Activated CD4-positive, alpha-beta T cell treated with anti-CD3 and anti-CD28 coated beads, Interleukin-2, amount 10 ng/mL, durations not matched to agents 24 days and 14 days (primary cell): ENCODE measurements at regions not wholly inside any gene's neighbourhood (a gene's known extent, or its start where the extent isn't known, plus 50 kb on each side); places are given as distances from the start of the nearest gene placed in this dataset.
"Not testable (repeated sequence)": the region's sequence is repeated elsewhere in the genome, so short reads cannot be mapped to it uniquely, and the experiment has no call there.

Experiments
- DNase-seq: peaks from one replicate; pipeline ENCODE4 v3.0.0; 2022
- H3K27ac Mint-ChIP-seq: one replicate; pipeline ENCODE4 v1.8.0; 2022; ENCODE audit warnings: mild to moderate bottlenecking, mixed read lengths
- H3K27me3 Mint-ChIP-seq: one replicate; pipeline ENCODE4 v1.8.0; 2022; ENCODE audit warnings: mixed read lengths
- H3K36me3 Mint-ChIP-seq: one replicate; pipeline ENCODE4 v1.8.0; 2022; ENCODE audit warnings: low read depth, mild to moderate bottlenecking, mixed read lengths
- H3K4me1 Mint-ChIP-seq: one replicate; pipeline ENCODE4 v1.8.0; 2021; ENCODE audit warnings: mixed read lengths
- H3K4me3 Mint-ChIP-seq: one replicate; pipeline ENCODE4 v1.8.0; 2022; ENCODE audit warnings: mild to moderate bottlenecking, moderate library complexity, mixed read lengths
- H3K9me3 Mint-ChIP-seq: one replicate; pipeline ENCODE4 v1.8.0; 2021; ENCODE audit warnings: mixed read lengths
- intact Hi-C: fragments of 100-400 bp; cut with micrococcal nuclease; formaldehyde crosslinking; loops from one replicate; pipeline ENCODE4 v1.15.1; 2023

DNA sequence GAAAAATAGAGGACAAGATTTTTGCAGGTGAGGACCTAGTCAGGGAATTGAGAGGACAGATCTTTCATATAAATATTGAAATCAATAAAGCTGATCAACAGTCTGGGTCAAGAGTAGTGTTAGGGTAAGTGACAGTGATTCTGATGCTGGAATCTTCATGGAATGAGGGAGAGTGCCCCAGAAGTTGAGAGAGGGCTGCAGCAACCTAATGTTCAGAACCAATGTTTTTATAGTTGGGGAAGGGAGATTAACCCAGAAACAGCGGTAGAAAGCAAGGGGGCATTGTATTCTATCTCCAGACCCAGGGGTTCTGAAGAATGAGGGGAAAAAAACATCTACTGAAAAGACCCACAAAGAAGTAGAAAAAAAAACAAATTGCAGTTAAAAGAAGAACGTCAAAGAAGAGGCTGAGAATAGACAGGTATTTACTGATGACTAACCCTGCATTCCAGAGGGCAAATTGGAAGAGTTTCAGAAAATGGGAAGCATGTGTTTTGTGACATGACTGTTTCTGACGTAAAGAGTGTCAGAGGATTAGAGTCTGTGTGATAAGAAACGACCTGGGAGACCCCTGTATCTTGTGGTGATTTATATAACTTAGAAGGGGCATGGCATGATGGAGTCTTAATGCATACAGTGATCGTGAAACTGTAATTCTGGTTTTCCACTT lies 819.6 kb upstream of the EPHA5 start:
- Mint-ChIP-seq H3K4me1 (no peaks in the 10 kb centered on the region), H3K27ac (no peak overlapping the region), H3K27me3 (no peaks in the 10 kb centered on the region)

DNA sequence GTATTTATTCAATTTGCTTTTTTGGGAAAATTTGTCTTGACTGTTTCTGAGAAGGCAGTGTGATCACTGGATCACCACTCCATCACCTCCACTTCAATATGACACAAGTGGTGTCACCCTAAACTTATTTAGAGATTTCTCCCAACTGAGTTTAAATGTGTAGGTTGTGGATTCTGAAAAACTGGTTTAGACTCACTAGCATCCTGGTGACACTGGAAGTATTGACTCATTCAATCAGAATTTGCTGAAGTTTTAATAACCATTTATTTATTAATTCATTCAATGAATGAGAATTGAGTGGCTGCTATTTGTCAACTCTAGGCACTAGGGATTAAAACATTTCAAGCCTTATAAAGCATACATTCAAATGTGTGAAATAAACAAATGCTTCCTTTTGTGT lies 819.1 kb upstream of the EPHA5 start:
- DNase-seq, result no peak

More for the DNA sequence above, 819.6 kb upstream of the EPHA5 start:
- Mint-ChIP-seq H3K9me3 (no peaks in the 10 kb centered on the region), H3K4me3 (no peak overlapping the region), H3K36me3 (no peaks in the 10 kb centered on the region)
- intact Hi-C loops, result no loop called here
- no peak for DNase-seq

DNA sequence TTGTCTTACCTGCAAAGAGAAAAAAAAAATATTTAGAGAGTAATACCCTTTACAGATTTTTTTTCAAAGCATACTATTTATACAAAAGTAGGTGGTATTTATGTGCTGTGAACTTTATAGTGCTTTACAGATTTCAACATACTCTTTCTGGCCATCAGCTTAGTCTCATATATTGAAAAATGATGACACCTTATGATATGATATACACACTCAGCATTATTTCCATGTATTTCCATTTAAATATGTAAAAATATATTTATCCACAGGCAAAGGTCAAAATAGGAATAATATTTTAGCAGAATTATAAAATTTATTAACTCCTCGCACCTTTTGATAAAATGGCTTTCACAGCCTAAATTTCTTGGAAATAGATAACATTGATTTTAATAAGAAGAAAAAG lies 815.8 kb upstream of the EPHA5 start:
- H3K9me3 Mint-ChIP-seq, result no peaks in the 10 kb centered on the region
- no peaks in the 10 kb centered on the region for H3K27me3 Mint-ChIP-seq
- H3K36me3 Mint-ChIP-seq, result no peaks in the 10 kb centered on the region
- no peak overlapping the region for H3K4me3 Mint-ChIP-seq
- intact Hi-C loops, result no loop called here
- H3K4me1 Mint-ChIP-seq, result no peaks in the 10 kb centered on the region
- no peak for DNase-seq
- H3K27ac Mint-ChIP-seq, result no peak overlapping the region

More for the DNA sequence above, 819.1 kb upstream of the EPHA5 start:
- H3K9me3 Mint-ChIP-seq, result no peaks in the 10 kb centered on the region
- H3K27me3 Mint-ChIP-seq, result no peaks in the 10 kb centered on the region
- H3K27ac Mint-ChIP-seq, result no peak overlapping the region
- no peaks in the 10 kb centered on the region for H3K4me1 Mint-ChIP-seq
- no peak overlapping the region for H3K4me3 Mint-ChIP-seq
- intact Hi-C loops, result no loop called here
- no peaks in the 10 kb centered on the region for H3K36me3 Mint-ChIP-seq

DNA sequence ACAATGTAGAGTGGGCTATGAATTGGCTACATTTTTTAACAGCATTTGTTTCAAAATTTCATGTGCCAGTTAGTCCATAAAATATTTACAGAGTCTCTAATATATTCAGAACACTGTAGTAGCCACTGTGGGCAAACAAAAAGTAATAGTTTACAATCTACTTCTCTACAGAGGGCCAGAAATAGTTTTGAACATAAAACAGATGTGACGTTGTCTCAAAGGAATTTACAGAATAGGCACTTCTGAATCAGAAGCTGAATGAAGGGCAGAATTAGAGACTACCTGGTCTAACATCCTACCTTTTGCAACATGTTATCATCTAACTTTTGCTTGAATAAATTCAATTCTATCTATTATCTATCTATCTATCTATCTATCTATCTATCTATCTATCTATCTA lies 811.9 kb upstream of the EPHA5 start:
- intact Hi-C loops, result no loop called here
- Mint-ChIP-seq H3K27ac (no peak overlapping the region), H3K4me3 (no peak overlapping the region), H3K4me1 (no peaks in the 10 kb centered on the region), H3K27me3 (no peaks in the 10 kb centered on the region), H3K9me3 (no peaks in the 10 kb centered on the region), H3K36me3 (no peaks in the 10 kb centered on the region)
- DNase-seq, result no peak

DNA sequence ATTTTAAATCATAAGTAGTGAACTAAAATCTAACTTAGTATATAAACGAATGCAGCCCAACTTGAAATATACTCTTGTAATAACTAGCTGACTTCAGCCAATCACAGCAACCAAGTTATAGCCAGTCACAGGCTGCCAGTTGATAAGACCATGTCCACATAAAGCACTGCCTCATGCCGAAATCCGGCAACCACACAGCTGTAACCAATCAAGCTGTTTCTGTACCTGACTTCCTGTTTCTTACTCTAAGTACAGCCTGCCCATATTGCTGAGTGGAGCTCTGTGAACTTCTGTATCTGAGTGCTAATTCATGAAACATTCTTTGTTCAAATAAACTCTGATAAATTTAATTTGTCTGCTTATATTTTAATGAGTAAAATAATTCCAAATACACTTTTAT lies 805.3 kb upstream of the EPHA5 start:
- H3K36me3 Mint-ChIP-seq, result no peaks in the 10 kb centered on the region
- intact Hi-C loops, result no loop called here
- H3K4me3 Mint-ChIP-seq, result no peak overlapping the region
- H3K27ac Mint-ChIP-seq, result no peak overlapping the region
- H3K27me3 Mint-ChIP-seq, result no peaks in the 10 kb centered on the region
- H3K9me3 Mint-ChIP-seq, result peaks cover 2% of the 10 kb centered on the region
- H3K4me1 Mint-ChIP-seq, result no peaks in the 10 kb centered on the region
- no peak for DNase-seq

DNA sequence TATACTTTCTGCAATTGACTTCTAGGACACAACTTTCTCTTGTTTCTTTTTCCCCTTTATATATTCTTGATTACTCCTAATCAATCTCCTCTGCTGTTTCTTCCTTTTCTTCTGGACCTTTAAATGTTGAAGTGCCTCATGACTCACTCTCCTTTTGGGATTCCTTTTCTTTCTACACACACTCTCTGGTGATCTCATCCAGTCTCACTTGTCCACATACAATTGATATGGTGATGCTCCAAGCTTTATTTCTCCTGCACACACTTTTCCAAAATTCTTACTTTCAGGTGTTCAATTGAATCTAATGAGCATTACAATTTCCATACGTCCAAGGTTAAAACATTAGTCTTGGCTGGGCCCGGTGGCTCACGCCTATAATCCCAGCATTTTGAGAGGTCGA lies 794.8 kb upstream of the EPHA5 start:
- H3K27ac Mint-ChIP-seq, result no peak overlapping the region
- no peaks in the 10 kb centered on the region for H3K36me3 Mint-ChIP-seq
- intact Hi-C loops, result no loop called here
- DNase-seq, result no peak
- H3K9me3 Mint-ChIP-seq, result peaks cover 12% of the 10 kb centered on the region
- no peak overlapping the region for H3K4me3 Mint-ChIP-seq
- H3K27me3 Mint-ChIP-seq, result no peaks in the 10 kb centered on the region
- no peaks in the 10 kb centered on the region for H3K4me1 Mint-ChIP-seq

DNA sequence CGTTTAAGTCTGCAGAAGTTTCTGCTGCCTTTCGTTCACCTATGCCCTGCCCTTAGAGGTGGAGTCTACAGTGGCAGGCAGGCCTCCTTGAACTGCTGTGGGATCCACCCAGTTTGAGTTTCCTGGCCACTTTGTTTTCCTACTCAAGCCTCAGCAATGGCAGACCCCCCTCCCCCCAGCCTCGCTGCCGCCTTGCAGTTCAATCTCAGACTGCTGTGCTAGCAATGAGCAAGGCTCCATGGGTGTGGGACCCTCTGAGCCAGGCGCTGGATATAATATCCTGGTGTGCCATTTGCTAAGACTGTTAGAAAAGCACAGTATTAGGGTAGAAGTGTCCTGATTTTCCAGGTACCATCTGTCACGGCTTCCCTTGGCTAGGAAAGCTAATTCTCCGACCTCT lies 792.6 kb upstream of the EPHA5 start:
- H3K36me3 Mint-ChIP-seq, H3K4me1 Mint-ChIP-seq, H3K4me3 Mint-ChIP-seq, H3K27ac Mint-ChIP-seq, H3K27me3 Mint-ChIP-seq, DNase-seq, intact Hi-C loops: not testable (repeated sequence)
- H3K9me3 Mint-ChIP-seq, result peaks cover 12% of the 10 kb centered on the region

DNA sequence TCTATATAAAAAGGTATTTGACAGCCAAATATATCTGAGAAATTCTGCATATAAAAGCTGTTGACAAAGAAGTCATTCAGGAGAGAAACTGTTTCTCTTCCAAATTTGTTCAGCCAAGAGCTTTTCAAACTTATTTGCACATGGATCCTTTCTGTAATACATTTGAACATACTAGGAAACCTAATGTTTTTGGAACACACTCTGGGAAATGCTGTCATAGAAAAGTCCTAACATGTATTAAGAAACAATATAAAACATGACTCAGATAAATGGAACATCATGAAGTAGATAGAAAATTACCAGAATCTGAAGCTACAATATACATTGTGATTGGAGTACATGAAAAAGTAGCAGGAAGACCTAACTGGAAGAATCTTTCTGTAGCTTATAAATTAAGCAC lies 781.5 kb upstream of the EPHA5 start:
- Mint-ChIP-seq H3K4me1 (no peaks in the 10 kb centered on the region), H3K4me3 (no peak overlapping the region), H3K9me3 (no peaks in the 10 kb centered on the region), H3K27ac (no peak overlapping the region), H3K36me3 (no peaks in the 10 kb centered on the region), H3K27me3 (no peaks in the 10 kb centered on the region)
- DNase-seq, result no peak
- intact Hi-C loops, result no loop called here

DNA sequence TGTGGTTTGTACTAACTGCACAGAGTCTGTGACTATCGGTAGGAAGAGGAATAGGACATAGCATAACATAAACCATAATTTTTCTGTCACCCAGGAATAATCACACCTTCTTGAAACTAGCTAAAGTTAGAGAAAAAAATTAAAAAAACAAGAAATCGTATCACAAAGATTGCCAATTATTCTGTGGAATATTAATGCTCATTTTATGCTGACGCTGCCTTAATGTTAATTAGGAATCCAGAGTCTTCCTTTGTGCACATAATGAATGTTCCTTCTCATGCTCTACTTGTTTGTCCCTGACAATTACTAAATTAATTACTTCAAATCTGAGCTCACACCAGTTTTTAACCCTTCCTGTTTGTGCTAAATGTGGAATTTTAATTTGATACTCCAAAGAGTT lies 772.7 kb upstream of the EPHA5 start:
- Mint-ChIP-seq H3K4me1 (no peaks in the 10 kb centered on the region), H3K9me3 (no peaks in the 10 kb centered on the region), H3K27me3 (no peaks in the 10 kb centered on the region), H3K4me3 (no peak overlapping the region), H3K36me3 (no peaks in the 10 kb centered on the region), H3K27ac (no peak overlapping the region)
- intact Hi-C loops, result no loop called here
- DNase-seq, result no peak

DNA sequence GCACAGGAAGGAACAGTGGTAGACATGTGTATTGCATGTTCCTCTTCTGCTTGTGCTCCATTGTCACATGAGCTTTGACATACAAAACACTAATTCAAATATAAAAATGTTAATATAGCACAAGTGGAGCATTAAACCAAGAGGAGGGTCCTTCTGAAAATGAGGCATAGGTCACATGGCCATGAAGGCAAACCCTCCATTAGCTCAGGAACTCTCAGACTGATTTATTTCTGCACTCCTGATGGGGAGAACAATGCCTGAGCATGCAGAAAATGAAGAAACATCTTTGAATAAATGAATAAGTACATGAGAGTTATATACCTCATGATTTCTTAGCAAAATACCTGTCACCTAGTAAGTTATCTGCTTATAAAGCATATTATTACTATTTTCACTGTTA lies 769.2 kb upstream of the EPHA5 start:
- DNase-seq, result no peak
- Mint-ChIP-seq H3K27me3 (no peaks in the 10 kb centered on the region), H3K27ac (no peak overlapping the region), H3K4me1 (no peaks in the 10 kb centered on the region), H3K4me3 (no peak overlapping the region), H3K9me3 (peaks cover 3% of the 10 kb centered on the region), H3K36me3 (no peaks in the 10 kb centered on the region)
- intact Hi-C loops, result no loop called here

DNA sequence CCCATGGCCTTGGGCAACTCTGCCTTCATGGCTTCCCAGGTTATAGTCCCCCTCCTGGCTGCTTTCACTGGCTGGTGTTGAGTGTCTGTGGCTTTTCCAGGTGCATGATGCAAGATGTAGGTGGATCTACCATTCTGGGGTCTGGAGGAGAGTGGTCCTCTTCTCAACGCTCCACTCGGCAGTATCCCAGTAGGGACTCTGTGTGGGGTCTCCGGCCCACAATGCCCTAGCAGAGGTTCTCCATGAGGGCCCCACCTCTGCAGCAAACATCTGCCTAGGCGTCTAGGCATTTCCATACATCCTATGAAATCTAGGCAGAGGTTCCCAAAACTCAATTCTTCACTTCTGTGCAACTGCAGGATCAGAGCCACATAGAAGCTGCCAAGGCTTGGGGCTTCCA lies 763.4 kb upstream of the EPHA5 start:
- Mint-ChIP-seq H3K9me3 (peaks cover 6% of the 10 kb centered on the region), H3K4me3 (no peak overlapping the region), H3K4me1 (no peaks in the 10 kb centered on the region), H3K27ac (no peak overlapping the region), H3K36me3 (no peaks in the 10 kb centered on the region), H3K27me3 (no peaks in the 10 kb centered on the region)
- no peak for DNase-seq
- intact Hi-C loops, result no loop called here

DNA sequence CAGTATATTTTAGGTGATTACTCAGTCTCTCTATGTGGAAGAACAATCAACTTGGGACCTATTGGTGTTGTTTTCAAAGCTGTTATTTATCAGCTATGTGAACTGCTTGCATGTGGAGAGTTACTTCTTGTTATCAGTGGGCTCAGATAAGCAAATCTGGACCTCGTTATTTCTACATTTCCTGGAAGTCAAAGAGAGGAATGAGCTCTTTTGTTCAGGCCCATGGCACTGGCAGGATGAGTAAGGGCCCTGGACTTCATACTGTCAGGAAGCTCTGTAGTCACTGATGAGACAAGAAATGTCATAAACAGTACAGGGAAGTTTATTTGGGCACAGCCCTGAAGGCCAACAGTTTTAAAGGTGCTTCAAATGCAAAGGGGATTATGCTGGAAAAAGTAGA lies 760.6 kb upstream of the EPHA5 start:
- Mint-ChIP-seq H3K4me1 (no peaks in the 10 kb centered on the region), H3K36me3 (no peaks in the 10 kb centered on the region), H3K4me3 (no peak overlapping the region), H3K27me3 (no peaks in the 10 kb centered on the region), H3K9me3 (peaks cover 6% of the 10 kb centered on the region), H3K27ac (no peak overlapping the region)
- DNase-seq, result no peak
- intact Hi-C loops, result no loop called here

DNA sequence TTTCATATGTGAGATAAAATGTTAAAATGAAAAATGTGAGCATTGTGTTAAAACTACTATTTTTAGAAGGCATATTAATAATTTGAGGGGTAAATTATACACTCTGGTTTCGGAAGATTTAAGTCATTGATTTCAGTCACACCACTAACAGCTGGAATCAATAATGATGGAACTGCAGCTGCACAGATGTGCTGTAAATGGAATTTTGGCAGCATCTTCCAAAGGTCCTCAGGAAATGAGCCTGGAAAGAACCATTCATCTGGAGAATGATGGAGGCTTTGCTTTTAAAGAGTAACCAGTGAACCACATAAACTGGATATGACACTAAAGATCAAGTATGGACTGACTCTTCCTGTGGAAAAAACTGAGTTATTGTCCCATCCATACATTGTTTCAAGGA lies 759.0 kb upstream of the EPHA5 start:
- Mint-ChIP-seq H3K27ac (no peak overlapping the region), H3K36me3 (no peaks in the 10 kb centered on the region), H3K4me1 (no peaks in the 10 kb centered on the region), H3K9me3 (peaks cover under 1% of the 10 kb centered on the region), H3K4me3 (no peak overlapping the region), H3K27me3 (no peaks in the 10 kb centered on the region)
- no peak for DNase-seq
- intact Hi-C loops, result no loop called here

DNA sequence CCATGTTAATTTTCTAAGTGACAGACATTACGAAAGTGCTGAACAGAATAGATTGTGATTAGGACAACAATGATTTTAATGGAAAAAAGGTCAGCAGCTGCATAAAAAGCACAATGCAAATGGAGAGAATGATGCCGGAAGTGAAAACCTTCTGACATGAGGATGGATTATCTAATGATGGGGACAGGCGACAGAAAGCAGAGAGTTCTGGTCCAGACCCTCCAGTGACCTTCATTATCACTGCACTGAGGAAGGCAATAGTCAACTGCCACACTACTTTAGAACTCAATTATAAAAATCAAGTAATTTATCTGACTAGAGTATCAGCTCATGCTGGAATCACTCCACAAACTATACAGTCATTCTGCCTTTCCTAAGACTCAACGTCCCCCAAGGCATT lies 746.1 kb upstream of the EPHA5 start:
- intact Hi-C loops, result no loop called here
- H3K27me3 Mint-ChIP-seq, result no peaks in the 10 kb centered on the region
- no peaks in the 10 kb centered on the region for H3K9me3 Mint-ChIP-seq
- no peaks in the 10 kb centered on the region for H3K4me1 Mint-ChIP-seq
- H3K36me3 Mint-ChIP-seq, result no peaks in the 10 kb centered on the region
- H3K27ac Mint-ChIP-seq, result no peak overlapping the region
- H3K4me3 Mint-ChIP-seq, result no peak overlapping the region
- no peak for DNase-seq

DNA sequence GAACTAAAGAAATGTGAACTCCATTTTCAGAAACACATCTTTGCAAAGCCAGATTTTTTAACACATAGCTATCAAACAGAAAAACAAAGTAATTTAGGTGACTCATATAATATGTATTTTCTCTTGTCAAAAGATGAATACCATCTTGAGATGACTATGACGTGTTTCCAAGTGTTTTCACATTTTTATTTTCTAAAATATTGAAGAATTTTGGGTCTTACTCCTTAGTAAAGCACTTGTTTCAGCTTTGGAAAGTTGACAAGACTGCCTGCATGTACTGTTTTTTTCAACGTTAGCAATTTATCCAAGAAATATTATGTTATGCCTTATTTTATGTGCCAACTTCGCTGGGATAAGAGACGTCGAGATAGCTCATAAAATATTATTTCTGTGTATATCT lies 733.9 kb upstream of the EPHA5 start:
- Mint-ChIP-seq H3K4me1 (no peaks in the 10 kb centered on the region), H3K9me3 (no peaks in the 10 kb centered on the region), H3K27ac (no peak overlapping the region), H3K27me3 (no peaks in the 10 kb centered on the region), H3K4me3 (no peak overlapping the region), H3K36me3 (no peaks in the 10 kb centered on the region)
- intact Hi-C loops, result no loop called here
- DNase-seq, result no peak
